ENCODE measurements at regions not wholly inside any gene's neighbourhood (a gene's known extent, or its start where the extent isn't known, plus 50 kb on each side); places are given as distances from the start of the nearest gene placed in this dataset.

- TF ChIP-seq CTCF (conservative IDR thresholded peaks at IDR 0.05; ENCODE audit: low read depth in 2 of 2) (peak; percentile 28 to 51; a peak in 3 of 4 replicates), EZH2 (IDR thresholded peaks at IDR 0.05; ENCODE audit: low read depth, unreplicated experiment) (no peak), REST (IDR thresholded peaks at IDR 0.05; ENCODE audit: unreplicated experiment) (no peak), EZH2phosphoT487 (IDR thresholded peaks at IDR 0.05; ENCODE audit: unreplicated experiment) (no peak), ZNF462 (CRISPR knock-in tag; IDR thresholded peaks at IDR 0.05) (no peak), CREB1 (CRISPR knock-in tag; IDR thresholded peaks at IDR 0.05; ENCODE audit: low read depth) (no peak), ETS1 (IDR thresholded peaks at IDR 0.05) (no peak), POLR2AphosphoS5 (IDR thresholded peaks at IDR 0.05; ENCODE audit: low read depth) (no peak), ZNF331 (CRISPR knock-in tag; IDR thresholded peaks at IDR 0.05; ENCODE audit: low read depth) (no peak), ZNF114 (CRISPR knock-in tag; IDR thresholded peaks at IDR 0.05) (no peak)
Observed at GRCh38 chr3:152937234-152937633, 102.3 kb downstream of the P2RY1 start.

All from GM23338 (cell line).